ENCODE measurements at regions not wholly inside any gene's neighbourhood (a gene's known extent, or its start where the extent isn't known, plus 50 kb on each side); places are given as distances from the start of the nearest gene placed in this dataset.
"Not testable (repeated sequence)": the region's sequence is repeated elsewhere in the genome, so short reads cannot be mapped to it uniquely, and the experiment has no call there.

DNA sequence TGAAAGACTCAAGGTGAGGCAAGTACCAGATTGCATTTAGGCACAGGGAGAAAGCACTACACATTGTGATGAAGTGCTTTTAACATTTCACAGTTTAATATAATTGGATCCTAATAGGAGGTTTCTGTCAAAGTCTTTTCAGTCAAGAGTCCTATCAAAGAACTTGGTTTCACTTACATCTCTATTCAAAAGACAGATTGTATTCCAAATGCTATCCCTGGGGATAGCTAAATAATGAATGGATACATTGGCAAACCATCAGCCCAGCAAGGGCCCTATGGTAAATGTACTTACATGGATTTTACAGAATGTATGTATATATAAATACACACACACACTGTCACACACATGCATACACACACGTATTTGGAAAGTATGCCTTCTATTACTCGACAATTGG, 655.5 kb upstream of the FLRT2 start:
- DNase-seq, result no peak

DNA sequence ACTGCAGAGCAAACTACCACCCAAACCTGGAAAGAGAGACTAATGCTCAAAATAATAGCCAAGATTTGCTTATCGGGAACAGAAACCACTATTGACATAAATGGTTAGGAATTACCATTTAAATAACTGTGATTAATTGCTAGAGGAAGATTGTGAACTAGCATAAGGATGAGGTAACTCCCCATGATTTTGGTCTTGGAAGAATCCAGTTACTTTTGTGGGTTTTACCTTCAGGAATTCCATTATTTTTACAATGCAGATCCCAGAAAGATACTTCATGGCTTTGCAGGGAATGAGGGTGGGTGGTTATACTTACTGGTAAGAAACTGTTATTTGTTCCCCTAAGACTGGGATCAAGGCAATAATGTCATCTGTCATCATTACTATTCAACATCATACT, 652.9 kb upstream of the FLRT2 start:
- DNase-seq, result no peak

GRCh38 chr14:84882830-84883229, 647.1 kb upstream of the FLRT2 start:
- no peak for DNase-seq

GRCh38 chr14:84885061-84885460, 644.9 kb upstream of the FLRT2 start:
- no peak for DNase-seq

DNA sequence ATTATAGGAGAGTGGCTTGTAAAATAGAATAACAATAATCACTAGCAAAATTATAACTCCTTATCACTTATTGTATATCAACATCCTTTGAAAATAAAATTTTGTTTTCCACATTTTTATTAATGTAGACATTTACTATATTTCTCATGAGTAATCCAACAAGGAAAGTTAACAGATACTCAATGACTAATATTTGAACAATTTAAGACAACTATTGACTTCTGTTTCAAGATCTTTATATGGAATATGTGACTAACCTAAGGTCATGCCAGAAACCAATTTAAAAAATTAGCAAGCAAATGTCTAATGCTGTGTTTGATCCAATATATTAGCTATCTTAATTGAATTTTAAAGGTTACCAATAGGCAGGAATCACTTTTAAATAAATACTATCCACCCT, 638.5 kb upstream of the FLRT2 start:
- no peak for DNase-seq

GRCh38 chr14:84894254-84894653, 635.7 kb upstream of the FLRT2 start:
- DNase-seq, result no peak

DNA sequence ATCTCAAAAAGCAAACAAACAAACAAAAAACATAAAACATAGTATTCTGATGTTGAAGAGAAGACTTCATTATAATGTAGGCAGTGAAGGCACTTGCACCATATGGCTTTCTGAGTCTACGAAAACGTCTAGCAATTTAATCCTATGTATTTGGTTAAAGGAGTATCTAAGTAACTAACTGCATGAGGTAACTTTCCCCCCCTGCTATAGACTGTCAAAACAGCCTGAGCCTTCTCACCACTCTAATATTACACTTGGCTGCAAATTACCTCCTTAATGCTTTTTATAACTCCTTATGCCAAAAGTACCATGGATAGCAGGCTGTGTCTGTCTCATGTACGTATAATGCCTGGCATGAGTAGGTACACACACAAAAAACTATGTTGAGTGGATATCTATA, 607.6 kb upstream of the FLRT2 start:
- DNase-seq, result no peak

DNA sequence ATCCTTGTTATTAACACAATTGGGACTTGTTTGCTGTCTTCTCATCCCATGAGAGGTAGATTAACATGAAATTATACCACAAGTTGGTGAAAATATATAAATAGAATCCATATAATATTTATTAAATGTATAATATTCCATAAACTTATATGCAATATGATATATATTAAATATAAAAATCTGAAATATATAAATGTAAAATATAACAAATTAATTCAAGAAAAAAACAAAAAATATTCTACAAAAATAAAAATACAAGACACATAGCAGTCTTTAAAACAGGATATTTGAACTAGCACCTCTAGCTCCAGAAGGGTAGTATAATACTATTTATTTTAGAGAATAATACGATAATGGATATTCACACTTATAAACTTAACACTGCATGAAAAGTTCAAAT, 603.3 kb upstream of the FLRT2 start:
- no peak for DNase-seq

GRCh38 chr14:84927096-84927827, 602.7 kb upstream of the FLRT2 start:
- DNase-seq, result no peak

- no peak for DNase-seq
Observed at GRCh38 chr14:84929086-84929485, 600.9 kb upstream of the FLRT2 start.

GRCh38 chr14:84929834-84930233, 600.1 kb upstream of the FLRT2 start:
- no peak for DNase-seq

DNA sequence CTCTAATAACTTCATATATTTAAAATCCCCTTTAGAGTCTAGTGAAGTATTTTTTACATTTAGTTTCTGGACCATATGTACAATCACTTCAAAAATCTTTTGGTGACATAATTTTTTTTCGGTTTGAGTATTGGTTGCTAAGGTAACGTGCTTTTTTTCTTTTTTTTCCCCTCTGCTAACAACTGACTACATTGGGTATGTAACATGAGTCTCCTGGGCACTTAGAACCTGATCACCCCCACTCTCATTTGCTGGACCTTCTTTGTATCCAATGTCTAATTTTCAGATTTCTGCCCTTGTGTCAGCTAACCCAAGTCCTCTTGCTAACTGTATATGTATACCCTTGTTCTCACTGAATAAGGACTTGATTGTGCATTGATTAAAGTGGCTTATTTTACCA, 592.9 kb upstream of the FLRT2 start:
- DNase-seq, result no peak

DNA sequence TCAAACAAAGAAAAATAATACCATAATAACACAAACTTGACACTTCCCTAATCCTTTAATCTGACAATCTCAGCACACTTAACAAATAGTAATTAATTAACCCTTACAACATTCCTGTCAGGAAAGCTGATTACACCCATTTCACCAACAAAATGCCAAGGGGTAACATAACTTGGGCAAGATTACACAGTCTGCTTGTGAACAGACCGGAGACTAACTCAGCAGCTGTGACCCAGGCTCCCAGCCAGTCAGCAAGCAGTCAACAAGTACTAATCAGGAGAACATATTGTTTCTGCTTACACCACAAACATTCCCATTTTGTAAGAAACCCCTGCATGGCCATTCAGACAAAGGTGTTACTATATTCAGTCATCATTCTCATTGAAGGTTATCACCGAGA, 592.5 kb upstream of the FLRT2 start:
- DNase-seq, result no peak

GRCh38 chr14:84944901-84945300, 585.0 kb upstream of the FLRT2 start:
- not testable (repeated sequence) for DNase-seq

GRCh38 chr14:84959851-84960520, 570.0 kb upstream of the FLRT2 start:
- no peak for DNase-seq

DNA sequence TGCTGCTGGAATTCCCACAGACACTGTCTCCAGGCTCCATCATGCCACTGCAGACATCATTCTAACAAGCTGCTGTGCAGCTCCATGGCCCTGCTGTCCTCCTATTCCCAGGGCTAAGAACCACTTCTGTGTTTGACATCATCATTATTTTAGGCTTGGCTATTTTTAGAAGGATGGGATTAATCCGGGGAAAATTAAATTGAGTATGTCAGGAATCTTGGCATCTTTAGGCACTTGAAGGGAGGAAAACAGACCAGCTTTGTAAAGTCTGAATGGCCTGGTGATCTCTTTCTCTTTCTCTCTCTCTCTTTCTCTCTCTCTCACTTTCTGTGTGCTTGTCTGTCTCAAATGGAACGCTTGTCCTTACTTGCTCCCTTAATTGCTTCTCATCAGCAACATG, 568.3 kb upstream of the FLRT2 start:
- no peak for DNase-seq

GRCh38 chr14:84963518-84963917, 566.4 kb upstream of the FLRT2 start:
- no peak for DNase-seq

DNA sequence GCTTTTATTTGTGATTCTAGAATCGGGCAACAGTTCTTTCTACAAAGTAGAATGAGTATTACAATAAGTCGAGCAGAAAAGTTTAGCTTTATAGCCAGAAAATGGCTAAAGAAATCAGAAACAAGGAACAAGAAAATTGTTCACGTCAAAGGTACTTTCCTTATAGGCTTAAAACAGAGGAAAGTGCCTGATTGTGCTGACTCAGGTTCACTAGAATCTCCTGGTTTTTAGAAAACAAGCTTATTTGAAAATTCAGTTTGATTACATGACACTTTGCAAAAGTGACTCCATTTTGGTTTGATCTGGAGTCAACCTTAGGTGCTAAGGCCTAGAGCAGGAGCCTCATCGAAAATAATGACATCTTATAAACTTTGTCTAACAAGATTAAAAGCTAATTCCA, 564.7 kb upstream of the FLRT2 start:
- DNase-seq, result no peak

- DNase-seq, result no peak
Observed at GRCh38 chr14:84969501-84969900, 560.4 kb upstream of the FLRT2 start.

- DNase-seq, result no peak
Observed at GRCh38 chr14:84975241-84975902, 554.6 kb upstream of the FLRT2 start.

GRCh38 chr14:84976805-84977204, 553.1 kb upstream of the FLRT2 start:
- no peak for DNase-seq

DNA sequence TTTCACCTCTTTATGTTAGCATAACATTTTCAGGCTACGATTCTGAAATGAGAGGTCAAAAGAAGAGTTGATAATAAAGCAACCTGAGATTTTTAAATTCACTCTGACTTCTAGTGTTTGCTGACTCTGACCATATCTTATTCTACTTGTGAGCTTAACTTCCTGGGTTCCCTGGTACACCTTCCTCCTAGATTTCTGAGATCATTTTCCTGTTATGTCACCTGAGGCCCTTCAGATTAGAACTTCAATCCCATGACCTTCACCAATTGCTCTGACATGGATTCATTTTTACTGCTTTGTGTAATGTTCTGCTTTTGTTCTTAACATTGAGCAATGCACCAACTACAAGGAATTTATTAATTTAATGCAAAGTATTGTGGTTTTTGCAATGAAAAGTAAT, 542.9 kb upstream of the FLRT2 start:
- no peak for DNase-seq

GRCh38 chr14:84988357-84988756, 541.6 kb upstream of the FLRT2 start:
- DNase-seq, result no peak

DNA sequence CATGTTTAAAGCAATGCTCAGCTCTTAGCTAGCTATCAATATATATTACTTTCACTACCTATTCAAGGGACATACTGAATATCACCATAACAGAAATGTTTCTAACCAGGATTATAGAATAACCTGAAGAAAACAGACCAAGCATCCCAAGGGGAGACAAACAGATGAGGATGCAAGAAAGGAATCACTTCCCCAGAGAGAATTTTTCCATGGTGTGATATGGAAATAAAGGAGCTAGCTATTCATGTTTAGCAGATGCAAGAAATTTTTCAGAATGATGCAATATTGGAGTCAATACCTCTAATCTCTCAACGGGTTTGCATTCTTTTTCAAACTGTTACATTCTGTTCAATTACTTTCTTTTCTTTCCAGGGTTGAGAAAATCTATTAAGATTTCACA, 538.9 kb upstream of the FLRT2 start:
- DNase-seq, result no peak

Data from suppressor macrophage treated with lipopolysaccharide for 1 hour (primary cell).